GM12865 (cell line): ENCODE measurements at regions not wholly inside any gene's neighbourhood (a gene's known extent, or its start where the extent isn't known, plus 50 kb on each side); places are given as distances from the start of the nearest gene placed in this dataset.

Source experiments
- DNase-seq: peaks from one replicate; pipeline ENCODE4 v3.0.0; 2010; ENCODE audit warnings: low read depth
- H3K4me3 ChIP-seq: 2 replicates; pipeline ENCODE4 v1.5.1; 2011; ENCODE audit warnings: mild to moderate bottlenecking, low read depth, low read length, control low read depth
- TF ChIP-seq, protein P1 (sequence below): IDR thresholded peaks from 2 replicates; pipeline ENCODE4 v1.5.1; 2011; ENCODE audit warnings: low read length, control low read depth, low read depth, inconsistent platforms; ENCODE audit not compliant: insufficient read depth; ENCODE audit errors: missing control alignments

GRCh38 chr6:91600561-91600960 is 1013.7 kb upstream of the MAP3K7 start:
- TF ChIP-seq, protein P1, sequence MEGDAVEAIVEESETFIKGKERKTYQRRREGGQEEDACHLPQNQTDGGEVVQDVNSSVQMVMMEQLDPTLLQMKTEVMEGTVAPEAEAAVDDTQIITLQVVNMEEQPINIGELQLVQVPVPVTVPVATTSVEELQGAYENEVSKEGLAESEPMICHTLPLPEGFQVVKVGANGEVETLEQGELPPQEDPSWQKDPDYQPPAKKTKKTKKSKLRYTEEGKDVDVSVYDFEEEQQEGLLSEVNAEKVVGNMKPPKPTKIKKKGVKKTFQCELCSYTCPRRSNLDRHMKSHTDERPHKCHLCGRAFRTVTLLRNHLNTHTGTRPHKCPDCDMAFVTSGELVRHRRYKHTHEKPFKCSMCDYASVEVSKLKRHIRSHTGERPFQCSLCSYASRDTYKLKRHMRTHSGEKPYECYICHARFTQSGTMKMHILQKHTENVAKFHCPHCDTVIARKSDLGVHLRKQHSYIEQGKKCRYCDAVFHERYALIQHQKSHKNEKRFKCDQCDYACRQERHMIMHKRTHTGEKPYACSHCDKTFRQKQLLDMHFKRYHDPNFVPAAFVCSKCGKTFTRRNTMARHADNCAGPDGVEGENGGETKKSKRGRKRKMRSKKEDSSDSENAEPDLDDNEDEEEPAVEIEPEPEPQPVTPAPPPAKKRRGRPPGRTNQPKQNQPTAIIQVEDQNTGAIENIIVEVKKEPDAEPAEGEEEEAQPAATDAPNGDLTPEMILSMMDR: no peak
- H3K4me3 ChIP-seq: no peak overlapping the region
- no peak for DNase-seq

GRCh38 chr6:91590191-91590590 is 1003.3 kb upstream of the MAP3K7 start:
- TF ChIP-seq, protein P1: no peak
- H3K4me3 ChIP-seq: no peak overlapping the region
- DNase-seq: no peak

GRCh38 chr6:91580635-91581034 is 993.8 kb upstream of the MAP3K7 start:
- no peak overlapping the region for H3K4me3 ChIP-seq
- TF ChIP-seq, protein P1: no peak
- no peak for DNase-seq

DNA sequence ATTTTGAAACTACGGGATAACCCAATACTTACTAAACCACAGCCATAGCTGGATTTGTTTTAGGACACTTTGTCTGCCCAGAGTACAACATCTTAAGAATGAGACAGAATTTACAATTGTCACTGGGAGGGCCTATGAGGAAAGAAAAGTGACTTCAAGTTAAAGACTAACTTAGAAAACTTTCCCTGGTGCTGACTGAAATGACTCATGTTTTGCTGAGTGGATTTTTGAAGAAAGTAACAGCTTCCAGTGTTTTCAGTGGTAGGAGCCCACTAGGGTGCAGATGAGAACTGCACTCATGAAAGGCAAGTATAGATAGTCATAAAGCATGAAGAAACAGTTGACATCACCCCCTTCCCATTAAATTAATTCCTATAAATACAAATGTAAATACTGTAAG is 988.2 kb upstream of the MAP3K7 start:
- TF ChIP-seq, protein P1: no peak
- DNase-seq: no peak
- no peak overlapping the region for H3K4me3 ChIP-seq

DNA sequence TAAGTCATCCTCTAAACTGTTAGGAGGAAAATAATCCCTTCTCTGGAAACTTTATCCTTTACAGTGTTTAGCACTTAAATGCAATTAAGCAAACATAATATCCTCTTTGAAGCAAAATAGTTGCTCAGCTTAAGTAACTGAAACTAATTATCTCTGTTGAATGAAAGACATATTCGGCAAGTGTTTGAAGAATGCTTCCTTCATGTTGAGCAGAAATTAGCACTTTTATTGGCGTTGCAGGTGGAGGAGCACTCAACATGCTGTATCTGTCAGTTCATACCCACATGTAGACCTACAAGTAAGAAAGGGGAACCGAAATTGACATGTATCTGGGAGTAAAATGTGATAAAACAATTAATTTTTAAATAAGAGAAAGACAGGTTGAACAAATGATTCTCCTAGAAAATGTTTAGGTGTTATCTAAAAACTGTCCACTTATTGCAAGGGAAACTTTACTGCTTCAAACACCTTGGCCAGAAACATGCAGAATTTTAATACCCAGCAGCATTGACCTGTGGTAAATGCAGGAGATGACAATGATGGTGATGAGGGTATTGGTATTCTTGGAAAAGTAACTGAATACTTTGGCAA is 987.0 kb upstream of the MAP3K7 start:
- DNase-seq: no peak
- TF ChIP-seq, protein P1: no peak
- no peak overlapping the region for H3K4me3 ChIP-seq

GRCh38 chr6:91572878-91573277 is 986.0 kb upstream of the MAP3K7 start:
- no peak overlapping the region for H3K4me3 ChIP-seq
- no peak for DNase-seq
- TF ChIP-seq, protein P1: no peak

- no peak for DNase-seq
- TF ChIP-seq, protein P1: no peak
- no peak overlapping the region for H3K4me3 ChIP-seq
Measured at GRCh38 chr6:91569071-91569470, 982.2 kb upstream of the MAP3K7 start.
